ENCODE measurements at regions not wholly inside any gene's neighbourhood (a gene's known extent, or its start where the extent isn't known, plus 50 kb on each side); places are given as distances from the start of the nearest gene placed in this dataset.

DNA sequence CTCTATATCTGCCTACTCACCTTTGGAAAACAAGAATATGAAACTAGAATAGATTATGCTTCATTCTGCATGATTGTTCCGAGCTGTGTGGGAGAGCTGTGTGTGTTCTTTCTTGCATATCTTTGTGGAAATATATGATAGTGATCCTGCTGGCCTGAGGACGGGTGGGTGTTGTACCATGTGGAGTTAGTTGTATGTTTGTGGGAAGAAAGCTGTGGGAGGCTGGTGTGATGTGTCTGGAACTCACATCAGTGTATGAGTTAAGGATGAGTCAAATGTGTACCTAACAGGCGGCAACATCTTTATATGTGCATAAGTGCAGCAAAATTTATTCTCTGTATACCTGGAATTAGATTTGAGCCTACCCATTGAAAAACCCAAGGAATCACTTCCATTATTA, 208.1 kb upstream of the ADGRL3 start:
- ChIA-PET CTCF (ENCODE audit: low intra/inter-chr PET ratio, low total read pairs) (no interaction called here), POLR2A (no interaction called here)
- Histone ChIP-seq H2AFZ (ENCODE audit: low read length) (no peak overlapping the region), H3K27ac (ENCODE audit: extremely low read length, insufficient read depth, low read length) (no peak overlapping the region), H3K9me3 (ENCODE audit: low read length) (no peaks in the 10 kb centered on the region), H3K4me2 (ENCODE audit: low read depth, low read length) (no peak overlapping the region), H3K36me3 (replicated peaks in 1 of 2; ENCODE audit: control insufficient read depth in 1 of 2, insufficient read depth in 2 of 2, low read length in 2 of 2) (no peaks in the 10 kb centered on the region), H3K79me2 (ENCODE audit: insufficient read depth, low read length) (no peaks in the 10 kb centered on the region), H3K9ac (ENCODE audit: insufficient read depth, low read depth, low read length) (no peak overlapping the region), H4K20me1 (ENCODE audit: insufficient read depth, low read length) (no peaks in the 10 kb centered on the region), H3K4me1 (ENCODE audit: insufficient read depth, low read length) (no peaks in the 10 kb centered on the region), H3K4me3 (replicated peaks in 1 of 3; ENCODE audit: insufficient read depth in 1 of 3, low read depth in 2 of 3, low read length in 3 of 3) (no peak overlapping the region), H3K27me3 (ENCODE audit: control insufficient read depth in 1 of 2, insufficient read depth in 2 of 2, low read length in 2 of 2) (no peaks in the 10 kb centered on the region)
- FAIRE-seq, result no peak
- 6% methylated on average over 3 of the region's 3 CpGs for WGBS (ENCODE audit: low lambda C conversion rate)
- intact Hi-C loops (cut with micrococcal nuclease; ENCODE audit: unreplicated experiment), result no loop called here
- BruUV-seq (replicated peaks), result no TSS peak
- no peak for ATAC-seq
- DNase-seq (ENCODE audit: low spot score), result no peak
- in situ Hi-C loops (cut with HindIII; ENCODE audit: extremely low pct_ligation_motif_present, low pct_unique_long_range_greater_than_20kb), result no loop called here
- TF ChIP-seq TARDBP (CRISPR knock-in tag; IDR thresholded peaks at IDR 0.05) (no peak), NR3C1 (CRISPR knock-in tag; IDR thresholded peaks at IDR 0.05) (no peak), SYNCRIP (IDR thresholded peaks at IDR 0.05; ENCODE audit: insufficient read depth, low read depth, low read length) (no peak), MYNN (CRISPR knock-in tag; IDR thresholded peaks at IDR 0.05; ENCODE audit: low read depth) (no peak), CREB1 (IDR thresholded peaks at IDR 0.05) (no peak), CREB1 (CRISPR knock-in tag; IDR thresholded peaks at IDR 0.05) (no peak), PPARG (CRISPR knock-in tag; conservative IDR thresholded peaks at IDR 0.05) (no peak), KLF9 (CRISPR knock-in tag; IDR thresholded peaks at IDR 0.05; ENCODE audit: low read depth) (no peak), KLF15 (CRISPR knock-in tag; IDR thresholded peaks at IDR 0.05; ENCODE audit: borderline replicate concordance) (no peak)
- TF ChIP-seq, protein P1, sequence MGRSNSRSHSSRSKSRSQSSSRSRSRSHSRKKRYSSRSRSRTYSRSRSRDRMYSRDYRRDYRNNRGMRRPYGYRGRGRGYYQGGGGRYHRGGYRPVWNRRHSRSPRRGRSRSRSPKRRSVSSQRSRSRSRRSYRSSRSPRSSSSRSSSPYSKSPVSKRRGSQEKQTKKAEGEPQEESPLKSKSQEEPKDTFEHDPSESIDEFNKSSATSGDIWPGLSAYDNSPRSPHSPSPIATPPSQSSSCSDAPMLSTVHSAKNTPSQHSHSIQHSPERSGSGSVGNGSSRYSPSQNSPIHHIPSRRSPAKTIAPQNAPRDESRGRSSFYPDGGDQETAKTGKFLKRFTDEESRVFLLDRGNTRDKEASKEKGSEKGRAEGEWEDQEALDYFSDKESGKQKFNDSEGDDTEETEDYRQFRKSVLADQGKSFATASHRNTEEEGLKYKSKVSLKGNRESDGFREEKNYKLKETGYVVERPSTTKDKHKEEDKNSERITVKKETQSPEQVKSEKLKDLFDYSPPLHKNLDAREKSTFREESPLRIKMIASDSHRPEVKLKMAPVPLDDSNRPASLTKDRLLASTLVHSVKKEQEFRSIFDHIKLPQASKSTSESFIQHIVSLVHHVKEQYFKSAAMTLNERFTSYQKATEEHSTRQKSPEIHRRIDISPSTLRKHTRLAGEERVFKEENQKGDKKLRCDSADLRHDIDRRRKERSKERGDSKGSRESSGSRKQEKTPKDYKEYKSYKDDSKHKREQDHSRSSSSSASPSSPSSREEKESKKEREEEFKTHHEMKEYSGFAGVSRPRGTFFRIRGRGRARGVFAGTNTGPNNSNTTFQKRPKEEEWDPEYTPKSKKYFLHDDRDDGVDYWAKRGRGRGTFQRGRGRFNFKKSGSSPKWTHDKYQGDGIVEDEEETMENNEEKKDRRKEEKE (IDR thresholded peaks at IDR 0.05), result no peak
- TF ChIP-seq, protein P2, sequence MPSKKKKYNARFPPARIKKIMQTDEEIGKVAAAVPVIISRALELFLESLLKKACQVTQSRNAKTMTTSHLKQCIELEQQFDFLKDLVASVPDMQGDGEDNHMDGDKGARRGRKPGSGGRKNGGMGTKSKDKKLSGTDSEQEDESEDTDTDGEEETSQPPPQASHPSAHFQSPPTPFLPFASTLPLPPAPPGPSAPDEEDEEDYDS (CRISPR knock-in tag; IDR thresholded peaks at IDR 0.05), result no peak
- TF ChIP-seq, protein P3, sequence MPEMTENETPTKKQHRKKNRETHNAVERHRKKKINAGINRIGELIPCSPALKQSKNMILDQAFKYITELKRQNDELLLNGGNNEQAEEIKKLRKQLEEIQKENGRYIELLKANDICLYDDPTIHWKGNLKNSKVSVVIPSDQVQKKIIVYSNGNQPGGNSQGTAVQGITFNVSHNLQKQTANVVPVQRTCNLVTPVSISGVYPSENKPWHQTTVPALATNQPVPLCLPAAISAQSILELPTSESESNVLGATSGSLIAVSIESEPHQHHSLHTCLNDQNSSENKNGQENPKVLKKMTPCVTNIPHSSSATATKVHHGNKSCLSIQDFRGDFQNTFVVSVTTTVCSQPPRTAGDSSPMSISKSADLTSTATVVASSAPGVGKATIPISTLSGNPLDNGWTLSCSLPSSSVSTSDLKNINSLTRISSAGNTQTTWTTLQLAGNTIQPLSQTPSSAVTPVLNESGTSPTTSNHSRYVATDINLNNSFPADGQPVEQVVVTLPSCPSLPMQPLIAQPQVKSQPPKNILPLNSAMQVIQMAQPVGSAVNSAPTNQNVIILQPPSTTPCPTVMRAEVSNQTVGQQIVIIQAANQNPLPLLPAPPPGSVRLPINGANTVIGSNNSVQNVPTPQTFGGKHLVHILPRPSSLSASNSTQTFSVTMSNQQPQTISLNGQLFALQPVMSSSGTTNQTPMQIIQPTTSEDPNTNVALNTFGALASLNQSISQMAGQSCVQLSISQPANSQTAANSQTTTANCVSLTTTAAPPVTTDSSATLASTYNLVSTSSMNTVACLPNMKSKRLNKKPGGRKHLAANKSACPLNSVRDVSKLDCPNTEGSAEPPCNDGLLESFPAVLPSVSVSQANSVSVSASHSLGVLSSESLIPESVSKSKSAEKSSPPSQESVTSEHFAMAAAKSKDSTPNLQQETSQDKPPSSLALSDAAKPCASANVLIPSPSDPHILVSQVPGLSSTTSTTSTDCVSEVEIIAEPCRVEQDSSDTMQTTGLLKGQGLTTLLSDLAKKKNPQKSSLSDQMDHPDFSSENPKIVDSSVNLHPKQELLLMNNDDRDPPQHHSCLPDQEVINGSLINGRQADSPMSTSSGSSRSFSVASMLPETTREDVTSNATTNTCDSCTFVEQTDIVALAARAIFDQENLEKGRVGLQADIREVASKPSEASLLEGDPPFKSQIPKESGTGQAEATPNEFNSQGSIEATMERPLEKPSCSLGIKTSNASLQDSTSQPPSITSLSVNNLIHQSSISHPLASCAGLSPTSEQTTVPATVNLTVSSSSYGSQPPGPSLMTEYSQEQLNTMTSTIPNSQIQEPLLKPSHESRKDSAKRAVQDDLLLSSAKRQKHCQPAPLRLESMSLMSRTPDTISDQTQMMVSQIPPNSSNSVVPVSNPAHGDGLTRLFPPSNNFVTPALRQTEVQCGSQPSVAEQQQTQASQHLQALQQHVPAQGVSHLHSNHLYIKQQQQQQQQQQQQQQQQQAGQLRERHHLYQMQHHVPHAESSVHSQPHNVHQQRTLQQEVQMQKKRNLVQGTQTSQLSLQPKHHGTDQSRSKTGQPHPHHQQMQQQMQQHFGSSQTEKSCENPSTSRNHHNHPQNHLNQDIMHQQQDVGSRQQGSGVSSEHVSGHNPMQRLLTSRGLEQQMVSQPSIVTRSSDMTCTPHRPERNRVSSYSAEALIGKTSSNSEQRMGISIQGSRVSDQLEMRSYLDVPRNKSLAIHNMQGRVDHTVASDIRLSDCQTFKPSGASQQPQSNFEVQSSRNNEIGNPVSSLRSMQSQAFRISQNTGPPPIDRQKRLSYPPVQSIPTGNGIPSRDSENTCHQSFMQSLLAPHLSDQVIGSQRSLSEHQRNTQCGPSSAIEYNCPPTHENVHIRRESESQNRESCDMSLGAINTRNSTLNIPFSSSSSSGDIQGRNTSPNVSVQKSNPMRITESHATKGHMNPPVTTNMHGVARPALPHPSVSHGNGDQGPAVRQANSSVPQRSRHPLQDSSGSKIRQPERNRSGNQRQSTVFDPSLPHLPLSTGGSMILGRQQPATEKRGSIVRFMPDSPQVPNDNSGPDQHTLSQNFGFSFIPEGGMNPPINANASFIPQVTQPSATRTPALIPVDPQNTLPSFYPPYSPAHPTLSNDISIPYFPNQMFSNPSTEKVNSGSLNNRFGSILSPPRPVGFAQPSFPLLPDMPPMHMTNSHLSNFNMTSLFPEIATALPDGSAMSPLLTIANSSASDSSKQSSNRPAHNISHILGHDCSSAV (CRISPR knock-in tag; IDR thresholded peaks at IDR 0.05; ENCODE audit: borderline replicate concordance), result no peak
- TF ChIP-seq, protein P4, sequence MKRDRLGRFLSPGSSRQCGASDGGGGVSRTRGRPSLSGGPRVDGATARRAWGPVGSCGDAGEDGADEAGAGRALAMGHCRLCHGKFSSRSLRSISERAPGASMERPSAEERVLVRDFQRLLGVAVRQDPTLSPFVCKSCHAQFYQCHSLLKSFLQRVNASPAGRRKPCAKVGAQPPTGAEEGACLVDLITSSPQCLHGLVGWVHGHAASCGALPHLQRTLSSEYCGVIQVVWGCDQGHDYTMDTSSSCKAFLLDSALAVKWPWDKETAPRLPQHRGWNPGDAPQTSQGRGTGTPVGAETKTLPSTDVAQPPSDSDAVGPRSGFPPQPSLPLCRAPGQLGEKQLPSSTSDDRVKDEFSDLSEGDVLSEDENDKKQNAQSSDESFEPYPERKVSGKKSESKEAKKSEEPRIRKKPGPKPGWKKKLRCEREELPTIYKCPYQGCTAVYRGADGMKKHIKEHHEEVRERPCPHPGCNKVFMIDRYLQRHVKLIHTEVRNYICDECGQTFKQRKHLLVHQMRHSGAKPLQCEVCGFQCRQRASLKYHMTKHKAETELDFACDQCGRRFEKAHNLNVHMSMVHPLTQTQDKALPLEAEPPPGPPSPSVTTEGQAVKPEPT (CRISPR knock-in tag; IDR thresholded peaks at IDR 0.05; ENCODE audit: low read depth), result no peak
